H1 (cell line): ENCODE measurements at regions not wholly inside any gene's neighbourhood (a gene's known extent, or its start where the extent isn't known, plus 50 kb on each side); places are given as distances from the start of the nearest gene placed in this dataset.
A peak's percentile ranks its signal among the peaks of the same experiment; 100 is the strongest.

Source experiments
- CTCF ChIA-PET: fragments of 300-600 bp; sonication (Branson Sonifier 250); formaldehyde crosslinking; loops from one replicate; lab custom pipeline; 2021; ENCODE audit not compliant: partially characterized antibody; lab: Charles Lee
- POLR2A ChIA-PET: fragments of 300-600 bp; sonication (Branson Sonifier 250); formaldehyde crosslinking; loops from one replicate; lab custom pipeline; 2021; ENCODE audit warnings: inconsistent platforms; ENCODE audit not compliant: partially characterized antibody; lab: Charles Lee
- DNase-seq, 2 experiments: peaks; one replicate each; pipeline versions ENCODE4 v3.0.0 to v3.0.0-alpha.2; 2010 to 2022; ENCODE audit warnings: low spot score in 2 of 2, low read depth in 1 of 2, mixed read lengths in 1 of 2
- FAIRE-seq: peaks from 2 replicates; lab custom pipeline; 2011; peaks lifted over from hg19 to GRCh38; lab: Jason Lieb, UNC
- H2AFZ ChIP-seq: 2 replicates; pipeline ENCODE4 v1.8.1; 2012; ENCODE audit warnings: low read length, inconsistent platforms
- H2AK5ac ChIP-seq: 2 replicates; pipeline ENCODE4 v1.6.1; 2013; ENCODE audit warnings: low read depth, low read length
- H2BK120ac ChIP-seq: replicated peaks from 2 replicates; pipeline ENCODE3; 2013; ENCODE audit warnings: low read depth, low read length, inconsistent platforms
- H2BK12ac ChIP-seq: 2 replicates; pipeline ENCODE4 v1.6.1; 2013; ENCODE audit warnings: low read depth, low read length
- H2BK15ac ChIP-seq: 2 replicates; pipeline ENCODE4 v1.6.1; 2013; ENCODE audit warnings: low read length
- H2BK20ac ChIP-seq: 2 replicates; pipeline ENCODE4 v1.6.1; 2013; ENCODE audit warnings: low read length
- H2BK5ac ChIP-seq: 2 replicates; pipeline ENCODE4 v1.6.1; 2013; ENCODE audit warnings: low read depth, low read length
- H3K14ac ChIP-seq: 2 replicates; pipeline ENCODE4 v1.6.1; 2013; ENCODE audit warnings: inconsistent platforms; ENCODE audit not compliant: insufficient read length
- H3K18ac ChIP-seq: 2 replicates; pipeline ENCODE4 v1.6.1; 2013; ENCODE audit warnings: low read length; ENCODE audit errors: extremely low read depth
- H3K23ac ChIP-seq: 2 replicates; pipeline ENCODE4 v1.6.1; 2013; ENCODE audit warnings: inconsistent platforms; ENCODE audit not compliant: insufficient read length
- H3K23me2 ChIP-seq: 2 replicates; pipeline ENCODE4 v1.6.1; 2013; ENCODE audit warnings: low read depth, low read length
- H3K27ac ChIP-seq: 2 replicates; pipeline ENCODE4 v1.6.1; 2011; ENCODE audit warnings: low read depth, low read length, inconsistent platforms
- H3K27me3 ChIP-seq, 4 experiments: replicated peaks in 1 of 4; 1 replicate in 1 of 4; 2 replicates in 3 of 4; pipeline versions ENCODE4 v1.6.1 to v1.8.1; 2011 to 2013; ENCODE audit warnings: low read length in 3 of 4, mild to moderate bottlenecking in 3 of 4, inconsistent platforms in 2 of 4, mixed read lengths in 2 of 4, moderate library complexity in 1 of 4; ENCODE audit not compliant: control insufficient read depth in 3 of 4, insufficient read depth in 3 of 4; ENCODE audit errors: extremely low read depth in 1 of 4
- H3K36me3 ChIP-seq, 4 experiments: 2 replicates each; pipeline versions ENCODE4 v1.6.1 to v1.8.1; 2011 to 2013; ENCODE audit warnings: mild to moderate bottlenecking in 4 of 4, low read length in 3 of 4, moderate library complexity in 2 of 4, control low read depth in 1 of 4, inconsistent platforms in 1 of 4; ENCODE audit not compliant: insufficient read depth in 4 of 4, control insufficient read depth in 2 of 4
- H3K4ac ChIP-seq: replicated peaks from 2 replicates; pipeline ENCODE3; 2013; ENCODE audit warnings: low read length, low read depth, mixed read lengths, inconsistent platforms; ENCODE audit not compliant: insufficient read length
- H3K4me1 ChIP-seq, 4 experiments: replicated peaks in 1 of 4; 1 replicate in 1 of 4; 2 replicates in 3 of 4; pipeline versions ENCODE4 v1.6.1 to v1.8.1; 2011 to 2013; ENCODE audit warnings: low read length in 3 of 4, inconsistent platforms in 2 of 4, mixed read lengths in 1 of 4; ENCODE audit not compliant: insufficient read depth in 4 of 4, control insufficient read depth in 3 of 4
- H3K4me2 ChIP-seq, 2 experiments: 2 replicates each; pipeline versions ENCODE4 v1.6.1 to v1.8.1; 2011 to 2013; ENCODE audit warnings: low read depth in 2 of 2, low read length in 2 of 2, control low read depth in 1 of 2, inconsistent platforms in 1 of 2, mild to moderate bottlenecking in 1 of 2; ENCODE audit not compliant: insufficient read depth in 1 of 2
- H3K4me3 ChIP-seq, 4 experiments: fragments of 200-600, 300-600 bp in 1 of 4; sonication (generic), shearing (Covaris generic), sonication (Bioruptor Twin) in 1 of 4; 2 replicates each; pipeline versions ENCODE4 v1.5.1 to v1.8.1; 2011 to 2016; ENCODE audit warnings: low read length in 4 of 4, low read depth in 3 of 4, control low read depth in 2 of 4, inconsistent platforms in 2 of 4, mild to moderate bottlenecking in 2 of 4, mixed read lengths in 1 of 4, moderate library complexity in 1 of 4; ENCODE audit not compliant: insufficient read depth in 2 of 4; ENCODE audit errors: extremely low read depth in 1 of 4
- H3K56ac ChIP-seq: replicated peaks from 2 replicates; pipeline ENCODE3; 2013; ENCODE audit warnings: low read depth, mild to moderate bottlenecking, mixed read lengths, low read length, inconsistent platforms; ENCODE audit not compliant: insufficient read length
- H3K79me1 ChIP-seq: 2 replicates; pipeline ENCODE4 v1.6.1; 2013; ENCODE audit warnings: low read depth, low read length, control low read depth
- H3K79me2 ChIP-seq, 2 experiments: 2 replicates each; pipeline versions ENCODE4 v1.6.1 to v1.8.1; 2012 to 2013; ENCODE audit warnings: low read length in 2 of 2, mild to moderate bottlenecking in 2 of 2, inconsistent platforms in 1 of 2; ENCODE audit not compliant: insufficient read depth in 2 of 2, control insufficient read depth in 1 of 2
- H3K9ac ChIP-seq, 4 experiments: replicated peaks in 1 of 4; 1 replicate in 1 of 4; 2 replicates in 3 of 4; pipeline versions ENCODE4 v1.6.1 to v1.8.1; 2011 to 2013; ENCODE audit warnings: low read depth in 3 of 4, low read length in 3 of 4, control low read depth in 2 of 4, mild to moderate bottlenecking in 2 of 4, moderate library complexity in 2 of 4, inconsistent platforms in 1 of 4; ENCODE audit errors: extremely low read depth in 1 of 4
- H3K9me3 ChIP-seq, 2 experiments: 2 replicates each; pipeline versions ENCODE4 v1.6.1 to v1.8.1; 2012 to 2013; ENCODE audit warnings: mild to moderate bottlenecking in 2 of 2, moderate library complexity in 2 of 2, control low read depth in 1 of 2, inconsistent platforms in 1 of 2, low read depth in 1 of 2, low read length in 1 of 2, mixed read lengths in 1 of 2; ENCODE audit not compliant: insufficient read depth in 2 of 2
- H4K20me1 ChIP-seq, 2 experiments: replicated peaks in 1 of 2; 2 replicates each; pipeline versions ENCODE3 to v1.8.1; 2011 to 2013; ENCODE audit warnings: inconsistent platforms in 2 of 2, low read length in 2 of 2, mild to moderate bottlenecking in 1 of 2; ENCODE audit not compliant: insufficient read depth in 2 of 2, control insufficient read depth in 1 of 2
- H4K5ac ChIP-seq: 2 replicates; pipeline ENCODE4 v1.6.1; 2013; ENCODE audit warnings: low read length, low read depth, mixed read lengths, inconsistent platforms; ENCODE audit not compliant: insufficient read length
- H4K8ac ChIP-seq: 2 replicates; pipeline ENCODE4 v1.8.0; 2013; ENCODE audit warnings: mild to moderate bottlenecking, moderate library complexity, low read length, inconsistent platforms; ENCODE audit not compliant: insufficient read depth; ENCODE audit errors: extremely low read depth
- H4K91ac ChIP-seq: replicated peaks from 2 replicates; pipeline ENCODE3; 2013; ENCODE audit warnings: low read length, mixed read lengths, inconsistent platforms; ENCODE audit not compliant: insufficient read length
- ASH2L ChIP-seq: fragments of 200-600, 300-600 bp; sonication (generic); IDR thresholded peaks from one replicate; pipeline ENCODE4 v1.7.1; 2017; ENCODE audit warnings: low read length
- POU5F1 ChIP-seq: IDR thresholded peaks from 2 replicates; pipeline ENCODE4 v1.6.1; 2011; ENCODE audit warnings: low read depth, mild to moderate bottlenecking, low read length, moderate library complexity
- WGBS, 2 experiments: shearing (Covaris generic) in 1 of 2; methylation state at CpG; one replicate each; pipeline versions ENCODE4 v1.1.6 to v1.1.7; 2013 to 2015; ENCODE audit warnings: low lambda C conversion rate in 2 of 2, mixed read lengths in 2 of 2, inconsistent platforms in 1 of 2, low coverage in 1 of 2, missing lambda C conversion rate in 1 of 2; ENCODE audit not compliant: insufficient replicate concordance in 2 of 2, insufficient coverage in 1 of 2, insufficient read length in 1 of 2; ENCODE audit errors: extremely low coverage in 1 of 2, missing lambda C conversion rate in 1 of 2; 5-methylcytosine and 5-hydroxymethylcytosine counted together

DNA sequence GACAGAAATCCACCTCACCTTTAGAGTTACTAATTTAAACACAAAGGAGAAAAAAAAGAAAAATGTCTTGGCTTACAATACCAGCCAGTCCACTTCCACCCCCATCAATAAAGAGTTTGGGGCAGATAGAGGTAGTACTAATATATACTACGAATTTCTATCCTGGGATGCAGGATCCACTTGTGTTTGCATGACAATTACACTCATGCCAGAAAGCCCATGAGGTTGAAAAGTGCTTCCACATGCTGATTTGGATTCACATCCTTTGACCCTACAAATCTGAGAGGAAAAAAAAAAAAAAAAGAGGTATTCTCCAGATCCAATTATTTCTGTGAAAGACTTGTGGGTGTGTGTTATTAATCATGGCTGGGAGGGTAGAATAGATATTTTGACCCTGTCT is 335.2 kb downstream of the SLITRK1 start:
- no peak overlapping the region for H3K9ac ChIP-seq
- no peak for FAIRE-seq
- H3K27ac ChIP-seq: no peak overlapping the region
- no peak overlapping the region for H2BK5ac ChIP-seq
- H2BK15ac ChIP-seq: no peak overlapping the region
- H4K91ac ChIP-seq: no peak overlapping the region
- 38% methylated on average over 1 of the region's 1 CpG; no CpG with 5 or more reads in 1 of the 2 experiments for WGBS, 2 experiments
- H4K20me1 ChIP-seq: no peaks in the 10 kb centered on the region
- no peaks in the 10 kb centered on the region for H3K9me3 ChIP-seq
- H3K23ac ChIP-seq: no peak overlapping the region
- H3K36me3 ChIP-seq: no peaks in the 10 kb centered on the region
- no peak for TF ChIP-seq ASH2L
- TF ChIP-seq POU5F1: 0 out of 2 replicates have a peak, but pooled peaks have one; percentile 34
- POLR2A ChIA-PET: interaction anchor here (0.6 kb wide), 1 partner anchor 66 kb away, joined by 3 read pairs; no protein-coding TSS in a partner anchor
- no peaks in the 10 kb centered on the region for H3K79me2 ChIP-seq
- no peaks in the 10 kb centered on the region for H3K23me2 ChIP-seq
- no peak overlapping the region for H3K14ac ChIP-seq
- no peak overlapping the region for H3K56ac ChIP-seq
- CTCF ChIA-PET: interaction anchor here (0.6 kb wide), 1 partner anchor 12 kb away, joined by 3 read pairs; no protein-coding TSS in a partner anchor
- H2AFZ ChIP-seq: no peak overlapping the region
- H3K4ac ChIP-seq: no peak overlapping the region
- no peak for DNase-seq
- H4K5ac ChIP-seq: no peak overlapping the region
- no peaks in the 10 kb centered on the region for H3K79me1 ChIP-seq
- H3K27me3 ChIP-seq: no peaks in the 10 kb centered on the region
- no peak overlapping the region for H3K4me2 ChIP-seq
- H3K18ac ChIP-seq: no peak overlapping the region
- H4K8ac ChIP-seq: no peak overlapping the region
- H2BK120ac ChIP-seq: no peak overlapping the region
- no peak overlapping the region for H2BK12ac ChIP-seq
- H3K4me3 ChIP-seq: no peak overlapping the region
- H3K4me1 ChIP-seq: 0 out of 7 replicates have a peak, but pooled peaks cover 0 to 2% (median 0%) of the 10 kb centered on the region in 4 experiments
- no peak overlapping the region for H2BK20ac ChIP-seq
- H2AK5ac ChIP-seq: no peak overlapping the region
